ENCODE measurements at regions not wholly inside any gene's neighbourhood (a gene's known extent, or its start where the extent isn't known, plus 50 kb on each side); places are given as distances from the start of the nearest gene placed in this dataset.

- TF ChIP-seq CTCF (IDR thresholded peaks at IDR 0.05) (no peak), POLR2A (IDR thresholded peaks at IDR 0.05) (no peak)
Measured at GRCh38 chr2:222774941-222775340, 85.9 kb upstream of the ACSL3 start.

All from uterus (tissue), 2 donors.